Glutamatergic neuron (in vitro differentiated cells): ENCODE measurements at regions not wholly inside any gene's neighbourhood (a gene's known extent, or its start where the extent isn't known, plus 50 kb on each side); places are given as distances from the start of the nearest gene placed in this dataset.
"Not testable (repeated sequence)": the region's sequence is repeated elsewhere in the genome, so short reads cannot be mapped to it uniquely, and the experiment has no call there.

ENCODE experiments used
- DNase-seq: peaks from one replicate; pipeline ENCODE4 v3.0.0; 2022
- H3K27ac Mint-ChIP-seq: one replicate; pipeline ENCODE4 v1.8.0; 2020; ENCODE audit warnings: mild to moderate bottlenecking, mixed read lengths, inconsistent platforms; ENCODE audit not compliant: unreplicated experiment
- H3K27me3 Mint-ChIP-seq: one replicate; pipeline ENCODE4 v1.8.0; 2020; ENCODE audit warnings: mild to moderate bottlenecking, moderate library complexity, mixed read lengths, inconsistent platforms; ENCODE audit not compliant: unreplicated experiment
- H3K36me3 Mint-ChIP-seq: one replicate; pipeline ENCODE4 v1.8.0; 2020; ENCODE audit warnings: mild to moderate bottlenecking, mixed read lengths, inconsistent platforms; ENCODE audit not compliant: unreplicated experiment
- H3K4me1 Mint-ChIP-seq: one replicate; pipeline ENCODE4 v1.8.0; 2020; ENCODE audit warnings: mild to moderate bottlenecking, low read depth, mixed read lengths, inconsistent platforms; ENCODE audit not compliant: unreplicated experiment
- H3K4me3 Mint-ChIP-seq: one replicate; pipeline ENCODE4 v1.8.0; 2020; ENCODE audit warnings: mild to moderate bottlenecking, mixed read lengths, inconsistent platforms; ENCODE audit not compliant: unreplicated experiment
- H3K9me3 Mint-ChIP-seq: one replicate; pipeline ENCODE4 v1.8.0; 2020; ENCODE audit warnings: mild to moderate bottlenecking, moderate library complexity, mixed read lengths, inconsistent platforms; ENCODE audit not compliant: unreplicated experiment
- CTCF ChIP-seq: fragments of 200-600 bp; sonication (generic); IDR thresholded peaks from one replicate; pipeline ENCODE4 v1.5.0; 2021; ENCODE audit not compliant: partially characterized antibody, unreplicated experiment

GRCh38 chr16:27600381-27600780 lies 50.4 kb downstream of the KATNIP start:
- peaks cover 16% of the 10 kb centered on the region for H3K4me1 Mint-ChIP-seq
- H3K27ac Mint-ChIP-seq = peak overlapping the region; percentile 21
- peak; percentile 34 for DNase-seq
- peaks cover 8% of the 10 kb centered on the region for H3K9me3 Mint-ChIP-seq
- H3K27me3 Mint-ChIP-seq = peaks cover 1% of the 10 kb centered on the region
- H3K36me3 Mint-ChIP-seq = peaks cover 3% of the 10 kb centered on the region
- no peak overlapping the region for H3K4me3 Mint-ChIP-seq
- no peak for TF ChIP-seq CTCF

GRCh38 chr16:27602103-27602502 lies 52.2 kb downstream of the KATNIP start:
- no peak for DNase-seq
- Mint-ChIP-seq H3K9me3 (peaks cover 8% of the 10 kb centered on the region), H3K27ac (no peak overlapping the region), H3K36me3 (peaks cover 3% of the 10 kb centered on the region), H3K4me3 (no peak overlapping the region), H3K27me3 (peaks cover 1% of the 10 kb centered on the region), H3K4me1 (peaks cover 16% of the 10 kb centered on the region)
- TF ChIP-seq CTCF = no peak

GRCh38 chr16:27605500-27606106 lies 55.7 kb downstream of the KATNIP start:
- H3K27ac Mint-ChIP-seq, DNase-seq, H3K9me3 Mint-ChIP-seq, H3K4me1 Mint-ChIP-seq, H3K27me3 Mint-ChIP-seq, H3K4me3 Mint-ChIP-seq, H3K36me3 Mint-ChIP-seq: not testable (repeated sequence)
- TF ChIP-seq CTCF = peak; percentile 81

- H3K27me3 Mint-ChIP-seq = peaks cover 2% of the 10 kb centered on the region
- H3K36me3 Mint-ChIP-seq = no peaks in the 10 kb centered on the region
- peaks cover 10% of the 10 kb centered on the region for H3K4me1 Mint-ChIP-seq
- no peak overlapping the region for H3K27ac Mint-ChIP-seq
- H3K4me3 Mint-ChIP-seq = no peak overlapping the region
- no peak for TF ChIP-seq CTCF
- no peak for DNase-seq
- no peaks in the 10 kb centered on the region for H3K9me3 Mint-ChIP-seq
Measured at GRCh38 chr16:27611340-27611739, 61.4 kb downstream of the KATNIP start.

GRCh38 chr16:27613238-27613791 lies 63.4 kb downstream of the KATNIP start:
- H3K27me3 Mint-ChIP-seq = peaks cover 2% of the 10 kb centered on the region
- H3K36me3 Mint-ChIP-seq = no peaks in the 10 kb centered on the region
- H3K4me3 Mint-ChIP-seq = no peak overlapping the region
- DNase-seq = no peak
- no peaks in the 10 kb centered on the region for H3K9me3 Mint-ChIP-seq
- no peak for TF ChIP-seq CTCF
- H3K27ac Mint-ChIP-seq = no peak overlapping the region
- peaks cover 10% of the 10 kb centered on the region for H3K4me1 Mint-ChIP-seq
